ENCODE measurements at regions not wholly inside any gene's neighbourhood (a gene's known extent, or its start where the extent isn't known, plus 50 kb on each side); places are given as distances from the start of the nearest gene placed in this dataset.

DNA sequence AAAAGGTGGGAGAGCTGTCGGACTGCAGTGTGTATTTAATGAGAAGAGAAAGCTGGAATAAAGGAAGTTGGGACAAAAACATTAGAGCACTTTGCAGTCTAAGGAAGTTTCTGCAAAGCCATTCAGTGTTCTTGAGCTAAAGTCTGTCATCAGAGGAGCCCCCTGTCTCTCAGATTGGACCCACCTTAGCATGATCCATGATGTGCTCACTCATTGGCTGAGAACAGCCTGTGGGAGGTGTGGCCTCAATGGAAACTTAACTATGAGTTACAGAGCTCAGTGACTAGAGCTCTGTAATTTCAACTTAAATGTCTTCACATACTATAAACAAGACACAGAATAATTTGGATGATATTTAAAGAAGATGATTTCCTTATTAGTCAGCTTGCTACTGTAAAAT lies 437.0 kb downstream of the BTBD3 start:
- TF ChIP-seq, protein P1, sequence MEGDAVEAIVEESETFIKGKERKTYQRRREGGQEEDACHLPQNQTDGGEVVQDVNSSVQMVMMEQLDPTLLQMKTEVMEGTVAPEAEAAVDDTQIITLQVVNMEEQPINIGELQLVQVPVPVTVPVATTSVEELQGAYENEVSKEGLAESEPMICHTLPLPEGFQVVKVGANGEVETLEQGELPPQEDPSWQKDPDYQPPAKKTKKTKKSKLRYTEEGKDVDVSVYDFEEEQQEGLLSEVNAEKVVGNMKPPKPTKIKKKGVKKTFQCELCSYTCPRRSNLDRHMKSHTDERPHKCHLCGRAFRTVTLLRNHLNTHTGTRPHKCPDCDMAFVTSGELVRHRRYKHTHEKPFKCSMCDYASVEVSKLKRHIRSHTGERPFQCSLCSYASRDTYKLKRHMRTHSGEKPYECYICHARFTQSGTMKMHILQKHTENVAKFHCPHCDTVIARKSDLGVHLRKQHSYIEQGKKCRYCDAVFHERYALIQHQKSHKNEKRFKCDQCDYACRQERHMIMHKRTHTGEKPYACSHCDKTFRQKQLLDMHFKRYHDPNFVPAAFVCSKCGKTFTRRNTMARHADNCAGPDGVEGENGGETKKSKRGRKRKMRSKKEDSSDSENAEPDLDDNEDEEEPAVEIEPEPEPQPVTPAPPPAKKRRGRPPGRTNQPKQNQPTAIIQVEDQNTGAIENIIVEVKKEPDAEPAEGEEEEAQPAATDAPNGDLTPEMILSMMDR (IDR thresholded peaks at IDR 0.05; ENCODE audit: low read depth, low read length, missing input control), result no peak
- TF ChIP-seq, protein P2, sequence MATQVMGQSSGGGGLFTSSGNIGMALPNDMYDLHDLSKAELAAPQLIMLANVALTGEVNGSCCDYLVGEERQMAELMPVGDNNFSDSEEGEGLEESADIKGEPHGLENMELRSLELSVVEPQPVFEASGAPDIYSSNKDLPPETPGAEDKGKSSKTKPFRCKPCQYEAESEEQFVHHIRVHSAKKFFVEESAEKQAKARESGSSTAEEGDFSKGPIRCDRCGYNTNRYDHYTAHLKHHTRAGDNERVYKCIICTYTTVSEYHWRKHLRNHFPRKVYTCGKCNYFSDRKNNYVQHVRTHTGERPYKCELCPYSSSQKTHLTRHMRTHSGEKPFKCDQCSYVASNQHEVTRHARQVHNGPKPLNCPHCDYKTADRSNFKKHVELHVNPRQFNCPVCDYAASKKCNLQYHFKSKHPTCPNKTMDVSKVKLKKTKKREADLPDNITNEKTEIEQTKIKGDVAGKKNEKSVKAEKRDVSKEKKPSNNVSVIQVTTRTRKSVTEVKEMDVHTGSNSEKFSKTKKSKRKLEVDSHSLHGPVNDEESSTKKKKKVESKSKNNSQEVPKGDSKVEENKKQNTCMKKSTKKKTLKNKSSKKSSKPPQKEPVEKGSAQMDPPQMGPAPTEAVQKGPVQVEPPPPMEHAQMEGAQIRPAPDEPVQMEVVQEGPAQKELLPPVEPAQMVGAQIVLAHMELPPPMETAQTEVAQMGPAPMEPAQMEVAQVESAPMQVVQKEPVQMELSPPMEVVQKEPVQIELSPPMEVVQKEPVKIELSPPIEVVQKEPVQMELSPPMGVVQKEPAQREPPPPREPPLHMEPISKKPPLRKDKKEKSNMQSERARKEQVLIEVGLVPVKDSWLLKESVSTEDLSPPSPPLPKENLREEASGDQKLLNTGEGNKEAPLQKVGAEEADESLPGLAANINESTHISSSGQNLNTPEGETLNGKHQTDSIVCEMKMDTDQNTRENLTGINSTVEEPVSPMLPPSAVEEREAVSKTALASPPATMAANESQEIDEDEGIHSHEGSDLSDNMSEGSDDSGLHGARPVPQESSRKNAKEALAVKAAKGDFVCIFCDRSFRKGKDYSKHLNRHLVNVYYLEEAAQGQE (IDR thresholded peaks at IDR 0.05), result no peak
- TF ChIP-seq FOXA1 (IDR thresholded peaks at IDR 0.05) (no peak), SP1 (IDR thresholded peaks at IDR 0.05) (no peak)
- TF ChIP-seq, protein P3, sequence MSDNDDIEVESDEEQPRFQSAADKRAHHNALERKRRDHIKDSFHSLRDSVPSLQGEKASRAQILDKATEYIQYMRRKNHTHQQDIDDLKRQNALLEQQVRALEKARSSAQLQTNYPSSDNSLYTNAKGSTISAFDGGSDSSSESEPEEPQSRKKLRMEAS (IDR thresholded peaks at IDR 0.05), result no peak
